ENCODE measurements at regions not wholly inside any gene's neighbourhood (a gene's known extent, or its start where the extent isn't known, plus 50 kb on each side); places are given as distances from the start of the nearest gene placed in this dataset.

DNA sequence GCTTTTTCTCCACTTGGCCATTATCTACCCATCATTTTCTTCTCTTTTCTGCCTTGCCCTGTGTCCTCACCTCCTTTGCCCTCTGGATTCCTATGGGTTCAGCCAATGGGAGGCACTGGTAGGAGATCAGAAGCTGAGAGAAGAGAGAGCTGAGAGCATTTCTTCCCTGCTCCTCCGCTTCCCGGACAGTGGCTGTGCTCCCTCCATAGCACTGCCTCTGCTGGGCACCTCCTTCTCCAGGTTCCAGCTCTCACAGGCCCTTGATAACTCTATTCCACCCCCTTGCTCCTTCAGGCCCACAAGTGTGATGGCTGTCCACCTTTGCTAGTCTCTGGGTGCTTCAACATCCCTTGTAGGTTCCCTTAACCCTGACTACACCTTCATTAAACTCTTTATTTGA, 79.6 kb downstream of the LSM5 start:
- intact Hi-C loops (cut with DNase I; ENCODE audit: low total_unique reads): no loop called here
- H3K4me3 ChIP-seq (ENCODE audit: low read depth, poor library complexity, severe bottlenecking): no peak overlapping the region
- no peak for DNase-seq (ENCODE audit: low spot score in 2 of 2)
- 77 to 84% methylated on average over 2 of the region's 2 CpGs for WGBS, 2 donors
- TF ChIP-seq POLR2A (IDR thresholded peaks at IDR 0.05): no peak
- TF ChIP-seq, protein P1, sequence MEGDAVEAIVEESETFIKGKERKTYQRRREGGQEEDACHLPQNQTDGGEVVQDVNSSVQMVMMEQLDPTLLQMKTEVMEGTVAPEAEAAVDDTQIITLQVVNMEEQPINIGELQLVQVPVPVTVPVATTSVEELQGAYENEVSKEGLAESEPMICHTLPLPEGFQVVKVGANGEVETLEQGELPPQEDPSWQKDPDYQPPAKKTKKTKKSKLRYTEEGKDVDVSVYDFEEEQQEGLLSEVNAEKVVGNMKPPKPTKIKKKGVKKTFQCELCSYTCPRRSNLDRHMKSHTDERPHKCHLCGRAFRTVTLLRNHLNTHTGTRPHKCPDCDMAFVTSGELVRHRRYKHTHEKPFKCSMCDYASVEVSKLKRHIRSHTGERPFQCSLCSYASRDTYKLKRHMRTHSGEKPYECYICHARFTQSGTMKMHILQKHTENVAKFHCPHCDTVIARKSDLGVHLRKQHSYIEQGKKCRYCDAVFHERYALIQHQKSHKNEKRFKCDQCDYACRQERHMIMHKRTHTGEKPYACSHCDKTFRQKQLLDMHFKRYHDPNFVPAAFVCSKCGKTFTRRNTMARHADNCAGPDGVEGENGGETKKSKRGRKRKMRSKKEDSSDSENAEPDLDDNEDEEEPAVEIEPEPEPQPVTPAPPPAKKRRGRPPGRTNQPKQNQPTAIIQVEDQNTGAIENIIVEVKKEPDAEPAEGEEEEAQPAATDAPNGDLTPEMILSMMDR (IDR thresholded peaks at IDR 0.05): no peak

DNA sequence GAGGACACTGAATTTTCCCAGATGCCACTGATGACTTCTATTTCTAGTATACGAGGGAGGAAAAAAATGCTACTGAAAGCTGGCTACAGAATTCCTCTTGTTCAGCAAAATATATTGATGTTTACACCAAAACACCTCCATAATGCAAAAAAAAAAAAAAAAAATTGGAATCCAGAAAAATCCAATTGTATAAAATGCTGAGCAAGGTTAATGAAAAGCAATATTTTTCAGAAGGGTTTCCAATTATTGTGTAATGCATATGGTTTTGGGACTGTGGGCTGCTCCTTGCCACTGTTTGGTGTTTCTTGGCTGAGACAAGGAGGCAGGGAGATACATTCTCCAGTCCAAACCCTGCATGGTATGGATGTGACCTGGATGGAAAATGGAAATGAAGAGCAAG, 83.8 kb downstream of the LSM5 start:
- no peak overlapping the region for H3K4me3 ChIP-seq (ENCODE audit: low read depth, poor library complexity, severe bottlenecking)
- intact Hi-C loops (cut with DNase I; ENCODE audit: low total_unique reads): no loop called here
- WGBS, 2 donors: 0% methylated on average over 1 of the region's 1 CpG
- DNase-seq (ENCODE audit: low spot score in 2 of 2): no peak
- TF ChIP-seq, protein P1 (IDR thresholded peaks at IDR 0.05): no peak

DNA sequence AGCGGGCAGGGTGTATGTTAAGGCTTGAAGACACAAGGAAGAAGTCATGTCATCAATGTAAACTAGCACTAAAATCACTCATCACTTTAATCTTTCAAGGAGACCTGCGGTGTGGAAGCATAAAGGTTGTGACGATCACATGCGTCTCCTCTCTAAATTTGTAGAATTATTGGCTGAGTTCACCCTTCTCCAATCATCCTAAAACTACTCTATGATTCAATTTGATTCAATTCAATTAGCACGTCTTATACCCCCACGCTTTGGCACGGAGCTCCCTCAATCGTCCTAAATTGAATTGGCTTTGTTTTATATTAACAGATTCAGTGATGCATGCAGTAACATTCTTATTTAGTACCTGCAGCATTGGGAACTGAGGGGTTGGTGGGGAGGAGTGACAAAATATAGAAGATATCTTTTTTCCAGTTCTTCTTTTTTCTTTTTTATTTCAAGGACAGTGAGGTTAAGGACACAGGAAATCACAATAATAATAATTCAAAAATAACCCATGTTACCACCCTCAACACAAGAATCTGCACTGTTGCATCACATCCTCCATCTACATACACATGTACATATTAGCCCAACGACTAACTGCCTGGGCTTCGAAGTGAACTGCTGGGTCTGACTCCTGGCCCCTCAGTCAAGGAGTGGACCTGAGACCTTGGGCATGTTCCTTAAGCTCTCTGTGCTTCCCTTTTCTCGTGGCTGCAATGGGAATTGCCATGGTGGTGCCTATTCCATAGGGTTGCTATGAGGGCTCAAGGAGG, 86.5 kb downstream of the LSM5 start:
- TF ChIP-seq, protein P1 (IDR thresholded peaks at IDR 0.05): no peak
- WGBS, 2 donors: 74 to 80% methylated on average over 11 of the region's 11 CpGs

DNA sequence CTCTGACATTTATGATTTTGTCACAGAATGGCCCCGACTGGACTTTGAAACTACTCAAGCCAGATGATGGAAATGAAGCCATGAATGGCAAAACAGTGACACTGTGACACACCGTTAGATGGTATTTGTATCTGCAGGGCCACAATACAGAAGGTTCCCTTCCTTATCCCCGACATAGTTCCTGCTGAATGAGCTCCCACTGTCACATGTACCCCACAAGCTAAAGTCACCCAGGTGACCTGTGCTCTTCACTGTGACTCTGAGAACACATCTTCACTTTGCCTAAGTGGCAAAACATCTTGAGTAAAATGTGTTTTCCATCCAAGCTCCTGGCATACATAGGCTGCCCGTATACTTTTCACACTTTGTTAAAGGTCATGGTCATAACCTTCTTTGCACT, 89.5 kb downstream of the LSM5 start:
- intact Hi-C loops (cut with DNase I; ENCODE audit: low total_unique reads): no loop called here
- no peak overlapping the region for H3K4me3 ChIP-seq (ENCODE audit: low read depth, poor library complexity, severe bottlenecking)
- 83 to 87% methylated on average over 4 of the region's 4 CpGs for WGBS, 2 donors
- DNase-seq (ENCODE audit: low spot score in 2 of 2): no peak
- TF ChIP-seq POLR2A (IDR thresholded peaks at IDR 0.05): no peak
- TF ChIP-seq, protein P1 (IDR thresholded peaks at IDR 0.05): no peak

More for the DNA sequence above, 86.5 kb downstream of the LSM5 start:
- DNase-seq (ENCODE audit: low spot score in 2 of 2): no peak
- no peak overlapping the region for H3K4me3 ChIP-seq (ENCODE audit: low read depth, poor library complexity, severe bottlenecking)
- intact Hi-C loops (cut with DNase I; ENCODE audit: low total_unique reads): no loop called here

DNA sequence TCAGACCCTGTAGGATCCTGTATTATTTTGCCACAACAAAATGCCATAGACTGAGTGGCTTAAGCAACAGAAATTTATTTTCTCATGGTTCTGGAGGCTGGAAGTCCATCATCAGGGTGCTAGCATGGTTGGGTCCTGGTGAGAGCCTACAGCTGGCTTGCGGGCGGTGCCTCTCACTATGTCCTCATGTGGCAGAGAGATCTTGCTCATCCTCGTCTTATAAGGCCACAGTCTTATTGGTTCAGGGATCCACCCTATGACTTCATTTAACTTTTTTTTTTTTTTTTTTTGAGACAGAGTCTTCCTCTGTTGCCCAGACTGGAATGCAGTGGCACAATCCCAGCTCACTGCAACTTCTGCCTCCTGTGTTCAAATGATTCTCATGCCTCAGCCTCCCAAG, 90.9 kb downstream of the LSM5 start:
- H3K4me3 ChIP-seq (ENCODE audit: low read depth, poor library complexity, severe bottlenecking): no peak overlapping the region
- intact Hi-C loops (cut with DNase I; ENCODE audit: low total_unique reads): no loop called here
- 61 to 91% methylated on average over 2 to 3 of the region's 3 CpGs for WGBS, 2 donors
- no peak for TF ChIP-seq POLR2A (IDR thresholded peaks at IDR 0.05)
- TF ChIP-seq, protein P1 (IDR thresholded peaks at IDR 0.05): no peak
- DNase-seq (ENCODE audit: low spot score in 2 of 2): no peak

DNA sequence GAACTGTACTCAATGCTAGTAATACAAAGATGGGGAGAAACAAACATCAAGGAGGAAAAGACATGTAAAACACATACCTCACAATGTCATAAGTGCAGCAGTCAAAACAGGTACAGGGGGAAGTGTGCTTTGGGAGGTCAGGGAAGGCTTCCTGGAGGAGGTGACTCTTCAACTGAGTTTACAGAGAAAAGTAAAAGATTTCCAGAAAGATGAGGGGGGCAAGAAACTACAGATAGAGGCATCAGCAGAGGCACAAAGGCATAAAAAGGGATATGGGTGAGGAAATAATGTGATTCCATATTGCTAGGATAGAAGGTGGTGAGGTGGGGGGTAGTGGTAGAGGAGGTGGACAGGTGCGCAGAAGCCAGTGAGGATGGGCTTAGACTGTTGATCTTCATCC, 95.0 kb downstream of the LSM5 start:
- 84 to 95% methylated on average over 1 of the region's 1 CpG for WGBS, 2 donors
- no peak overlapping the region for H3K4me3 ChIP-seq (ENCODE audit: low read depth, poor library complexity, severe bottlenecking)
- intact Hi-C loops (cut with DNase I; ENCODE audit: low total_unique reads): no loop called here
- DNase-seq (ENCODE audit: low spot score in 2 of 2): no peak
- TF ChIP-seq POLR2A (IDR thresholded peaks at IDR 0.05): no peak
- TF ChIP-seq, protein P1 (IDR thresholded peaks at IDR 0.05): no peak

Measured in lower leg skin (tissue), 4 donors.